ENCODE measurements at regions not wholly inside any gene's neighbourhood (a gene's known extent, or its start where the extent isn't known, plus 50 kb on each side); places are given as distances from the start of the nearest gene placed in this dataset.
"Not testable (repeated sequence)": the region's sequence is repeated elsewhere in the genome, so short reads cannot be mapped to it uniquely, and the experiment has no call there.

DNA sequence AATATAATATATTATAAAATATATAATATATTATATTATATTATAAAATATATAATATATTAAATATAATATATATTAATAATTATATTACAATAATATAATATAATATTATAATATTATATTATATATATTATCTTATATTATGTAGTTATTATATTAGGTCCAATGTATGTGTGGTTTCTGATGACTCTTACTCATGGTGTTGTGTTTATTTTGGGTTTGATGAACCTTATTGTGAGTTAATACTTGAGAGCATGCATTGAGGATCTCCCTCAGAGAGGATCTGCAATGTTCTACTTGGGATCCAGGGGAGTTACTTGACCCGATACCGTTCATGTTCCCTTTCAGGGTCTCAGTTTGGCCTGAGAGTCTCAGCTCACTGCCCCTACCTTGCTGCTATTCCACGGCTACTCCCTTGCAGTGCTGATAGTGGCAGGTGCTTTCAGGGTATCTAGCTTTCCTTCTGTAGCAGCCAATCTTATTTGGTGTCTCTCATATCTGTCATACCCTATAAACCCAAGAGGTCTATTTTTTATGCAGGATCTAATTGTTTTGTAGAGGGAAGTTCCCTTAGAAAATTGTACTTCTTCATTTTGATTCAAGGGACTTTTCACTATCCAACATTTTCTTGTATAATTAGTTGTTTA is 89.1 kb upstream of the ZDHHC17 start:
- TF ChIP-seq, protein P1, sequence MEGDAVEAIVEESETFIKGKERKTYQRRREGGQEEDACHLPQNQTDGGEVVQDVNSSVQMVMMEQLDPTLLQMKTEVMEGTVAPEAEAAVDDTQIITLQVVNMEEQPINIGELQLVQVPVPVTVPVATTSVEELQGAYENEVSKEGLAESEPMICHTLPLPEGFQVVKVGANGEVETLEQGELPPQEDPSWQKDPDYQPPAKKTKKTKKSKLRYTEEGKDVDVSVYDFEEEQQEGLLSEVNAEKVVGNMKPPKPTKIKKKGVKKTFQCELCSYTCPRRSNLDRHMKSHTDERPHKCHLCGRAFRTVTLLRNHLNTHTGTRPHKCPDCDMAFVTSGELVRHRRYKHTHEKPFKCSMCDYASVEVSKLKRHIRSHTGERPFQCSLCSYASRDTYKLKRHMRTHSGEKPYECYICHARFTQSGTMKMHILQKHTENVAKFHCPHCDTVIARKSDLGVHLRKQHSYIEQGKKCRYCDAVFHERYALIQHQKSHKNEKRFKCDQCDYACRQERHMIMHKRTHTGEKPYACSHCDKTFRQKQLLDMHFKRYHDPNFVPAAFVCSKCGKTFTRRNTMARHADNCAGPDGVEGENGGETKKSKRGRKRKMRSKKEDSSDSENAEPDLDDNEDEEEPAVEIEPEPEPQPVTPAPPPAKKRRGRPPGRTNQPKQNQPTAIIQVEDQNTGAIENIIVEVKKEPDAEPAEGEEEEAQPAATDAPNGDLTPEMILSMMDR (IDR thresholded peaks at IDR 0.05): no peak
- Histone ChIP-seq H3K4me3 (no peak overlapping the region), H3K27ac (no peak overlapping the region)
- no peak for DNase-seq (ENCODE audit: low spot score)

DNA sequence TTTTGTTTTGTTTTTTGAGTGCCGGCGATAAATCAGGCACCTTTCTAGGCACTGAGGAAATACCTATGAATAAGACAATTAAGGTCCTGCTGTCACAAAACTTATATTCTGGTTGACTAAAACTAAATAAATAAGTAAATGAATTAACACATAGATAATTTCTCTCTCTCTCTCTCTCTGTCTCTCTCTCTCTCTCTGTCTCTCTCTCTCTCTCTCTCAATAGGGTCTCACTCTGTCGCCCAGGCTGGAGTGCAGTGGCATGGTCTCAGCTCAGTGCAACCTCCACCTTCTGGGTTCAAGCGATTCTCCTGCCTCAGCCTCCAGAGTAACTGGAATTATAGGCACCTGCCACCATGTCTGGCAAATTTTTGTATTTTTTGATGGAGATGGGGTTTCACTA is 87.7 kb upstream of the ZDHHC17 start:
- H3K4me3 ChIP-seq; DNase-seq (ENCODE audit: low spot score); H3K27ac ChIP-seq: not testable (repeated sequence)

DNA sequence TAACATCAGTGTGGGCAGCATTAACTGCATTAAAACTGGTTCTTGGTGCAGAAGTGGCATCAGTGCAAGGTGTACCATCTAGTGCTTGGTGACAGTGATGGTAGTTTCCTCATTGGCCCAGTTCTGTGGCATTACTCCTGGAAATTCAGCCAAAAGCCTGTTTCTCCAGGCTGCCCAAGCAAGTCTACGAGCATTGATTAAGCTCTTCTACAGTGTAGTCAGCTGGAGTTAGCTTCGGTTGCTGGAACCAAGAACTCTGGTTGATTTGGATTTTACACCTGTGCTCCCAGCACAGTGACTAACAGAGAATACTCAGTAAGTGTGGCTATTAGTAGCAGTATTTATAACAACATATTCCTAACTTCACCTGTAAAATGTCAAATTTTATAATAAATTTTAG is 84.9 kb upstream of the ZDHHC17 start:
- no peak for DNase-seq (ENCODE audit: low spot score)
- Histone ChIP-seq H3K4me3 (no peak overlapping the region), H3K27ac (no peak overlapping the region)
- TF ChIP-seq, protein P1 (IDR thresholded peaks at IDR 0.05): no peak

DNA sequence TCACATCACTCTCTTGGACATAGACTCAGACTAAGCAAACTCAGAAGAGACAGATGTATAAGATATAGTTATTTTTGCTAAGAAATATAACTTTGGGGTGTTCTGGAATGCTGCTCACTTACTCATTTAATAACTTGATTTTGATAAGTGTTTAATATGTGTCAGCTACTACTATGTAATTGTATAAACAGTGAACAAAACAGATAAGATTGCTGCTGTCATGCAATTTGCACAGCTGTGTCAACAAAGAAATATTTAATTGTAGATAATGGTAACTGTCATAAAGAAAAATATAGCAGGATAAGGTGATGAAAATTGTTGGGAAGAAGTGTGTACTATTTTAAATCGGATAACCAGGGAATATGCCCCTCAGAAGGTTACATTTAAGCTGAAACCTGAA is 84.1 kb upstream of the ZDHHC17 start:
- TF ChIP-seq, protein P1 (IDR thresholded peaks at IDR 0.05): no peak
- no peak overlapping the region for H3K4me3 ChIP-seq
- H3K27ac ChIP-seq: no peak overlapping the region
- no peak for DNase-seq (ENCODE audit: low spot score)

DNA sequence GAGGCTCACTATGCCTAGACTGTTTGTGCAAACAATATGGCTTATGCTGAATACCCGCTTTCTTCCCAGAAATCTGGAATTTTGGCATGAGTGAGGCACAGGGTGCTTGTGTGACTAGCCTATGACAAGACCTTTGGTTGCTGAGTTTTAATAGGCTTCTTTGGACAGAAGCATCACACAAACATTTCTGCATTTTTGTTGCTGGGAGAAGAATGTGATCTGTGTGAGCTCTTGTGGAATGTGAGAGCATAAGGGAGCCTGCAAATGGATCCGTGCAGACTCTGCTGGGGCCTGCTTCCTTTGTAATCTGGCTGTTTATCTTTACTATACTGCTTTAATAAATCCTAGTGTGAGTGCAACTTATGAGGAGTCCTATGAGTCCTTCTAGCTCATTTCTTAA is 83.0 kb upstream of the ZDHHC17 start:
- no peak for DNase-seq (ENCODE audit: low spot score)
- Histone ChIP-seq H3K27ac (no peak overlapping the region), H3K4me3 (no peak overlapping the region)
- TF ChIP-seq, protein P1 (IDR thresholded peaks at IDR 0.05): no peak

DNA sequence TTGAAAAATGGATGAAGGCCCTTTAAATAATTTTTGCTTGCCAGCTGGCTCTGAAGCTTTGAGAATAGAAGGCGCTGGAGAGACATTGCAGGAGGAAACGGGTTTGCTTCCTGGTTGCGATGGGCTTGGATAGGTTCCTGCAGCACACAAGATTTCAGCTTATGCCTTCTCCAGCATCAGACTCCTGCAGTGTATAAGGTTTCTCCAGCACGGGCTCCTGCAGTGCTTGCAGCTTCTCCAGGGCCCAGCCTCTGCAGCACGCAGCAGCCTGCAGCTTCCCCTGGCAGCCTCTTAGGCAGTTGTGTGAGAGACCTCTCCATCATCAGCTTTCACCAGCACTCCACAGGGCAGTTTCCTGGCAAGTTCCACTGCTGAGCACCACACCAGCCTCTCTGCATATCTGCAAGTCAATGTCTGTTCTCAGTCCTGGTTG is 78.7 kb upstream of the ZDHHC17 start:
- TF ChIP-seq, protein P1 (IDR thresholded peaks at IDR 0.05): no peak
- DNase-seq (ENCODE audit: low spot score): no peak
- H3K4me3 ChIP-seq: no peak overlapping the region
- no peak overlapping the region for H3K27ac ChIP-seq

DNA sequence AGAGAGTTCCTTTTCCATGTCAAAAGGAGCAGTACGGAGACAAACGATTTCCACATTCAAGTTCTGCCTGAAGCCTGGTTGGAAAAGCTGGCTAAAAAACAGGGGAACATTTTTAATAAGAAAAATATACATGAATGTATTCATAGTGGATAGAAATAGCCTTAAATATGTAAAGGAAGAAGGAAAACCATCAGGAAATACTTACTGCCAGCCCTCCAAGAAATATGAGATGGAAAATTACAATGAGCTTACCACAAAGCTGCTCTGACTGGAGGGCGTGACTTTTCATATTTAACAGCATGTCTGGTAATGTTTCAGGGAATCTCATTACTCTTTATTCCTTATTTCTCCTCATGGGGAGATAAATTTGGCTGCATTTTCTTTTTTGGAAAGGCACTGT is 75.9 kb upstream of the ZDHHC17 start:
- TF ChIP-seq, protein P1 (IDR thresholded peaks at IDR 0.05): no peak
- DNase-seq (ENCODE audit: low spot score): no peak
- Histone ChIP-seq H3K27ac (no peak overlapping the region), H3K4me3 (no peak overlapping the region)
